ENCODE measurements at regions not wholly inside any gene's neighbourhood (a gene's known extent, or its start where the extent isn't known, plus 50 kb on each side); places are given as distances from the start of the nearest gene placed in this dataset.

- DNase-seq (ENCODE audit: insufficient read length, low spot score) (no peak), FAIRE-seq (no peak)
These were observed 162.1 kb downstream of the C3orf38 start for GRCh38 chr3:88311826-88312225.

GRCh38 chr3:88312256-88312655 lies 162.5 kb downstream of the C3orf38 start:
- no peak for DNase-seq (ENCODE audit: insufficient read length, low spot score)
- no peak for FAIRE-seq
- TF ChIP-seq POLR2A (IDR thresholded peaks at IDR 0.05; ENCODE audit: low read depth, low read length), result no peak

More at GRCh38 chr3:88311826-88312225, 162.1 kb downstream of the C3orf38 start:
- no peak for TF ChIP-seq POLR2A (IDR thresholded peaks at IDR 0.05; ENCODE audit: low read depth, low read length)

- no peak for FAIRE-seq
These were observed 168.3 kb downstream of the C3orf38 start for GRCh38 chr3:88318067-88318466.

GRCh38 chr3:88321363-88322050 lies 171.7 kb downstream of the C3orf38 start:
- no peak for TF ChIP-seq POLR2A (IDR thresholded peaks at IDR 0.05; ENCODE audit: low read depth, low read length)
- DNase-seq (ENCODE audit: insufficient read length, low spot score), result no peak

More at GRCh38 chr3:88318067-88318466, 168.3 kb downstream of the C3orf38 start:
- no peak for TF ChIP-seq POLR2A (IDR thresholded peaks at IDR 0.05; ENCODE audit: low read depth, low read length)
- no peak for DNase-seq (ENCODE audit: insufficient read length, low spot score)

GRCh38 chr3:88324788-88325187 lies 175.0 kb downstream of the C3orf38 start:
- DNase-seq (ENCODE audit: insufficient read length, low spot score) (no peak), FAIRE-seq (no peak)
- no peak for TF ChIP-seq POLR2A (IDR thresholded peaks at IDR 0.05; ENCODE audit: low read depth, low read length)

More at GRCh38 chr3:88321363-88322050, 171.7 kb downstream of the C3orf38 start:
- no peak for FAIRE-seq

- DNase-seq (ENCODE audit: insufficient read length, low spot score) (no peak), FAIRE-seq (no peak)
- TF ChIP-seq POLR2A (IDR thresholded peaks at IDR 0.05; ENCODE audit: low read depth, low read length), result no peak
These were observed 184.6 kb downstream of the C3orf38 start for GRCh38 chr3:88334187-88334868.

GRCh38 chr3:88336894-88337293 lies 187.1 kb downstream of the C3orf38 start:
- TF ChIP-seq POLR2A (IDR thresholded peaks at IDR 0.05; ENCODE audit: low read depth, low read length), result no peak
- FAIRE-seq, result no peak
- no peak for DNase-seq (ENCODE audit: insufficient read length, low spot score)

- no peak for DNase-seq (ENCODE audit: insufficient read length, low spot score)
- no peak for TF ChIP-seq POLR2A (IDR thresholded peaks at IDR 0.05; ENCODE audit: low read depth, low read length)
- no peak for FAIRE-seq
These were observed 193.5 kb downstream of the C3orf38 start for GRCh38 chr3:88343264-88343663.

- FAIRE-seq, result no peak
- TF ChIP-seq POLR2A (IDR thresholded peaks at IDR 0.05; ENCODE audit: low read depth, low read length), result no peak
These were observed 196.9 kb downstream of the C3orf38 start for GRCh38 chr3:88346643-88347042.

GRCh38 chr3:88362428-88362827 lies 212.7 kb downstream of the C3orf38 start:
- DNase-seq (ENCODE audit: insufficient read length, low spot score) (no peak), FAIRE-seq (no peak)

More at GRCh38 chr3:88346643-88347042, 196.9 kb downstream of the C3orf38 start:
- DNase-seq (ENCODE audit: insufficient read length, low spot score), result no peak

GRCh38 chr3:88364926-88365325 lies 215.2 kb downstream of the C3orf38 start:
- DNase-seq (ENCODE audit: insufficient read length, low spot score) (no peak), FAIRE-seq (no peak)
- TF ChIP-seq POLR2A (IDR thresholded peaks at IDR 0.05; ENCODE audit: low read depth, low read length), result no peak

More at GRCh38 chr3:88362428-88362827, 212.7 kb downstream of the C3orf38 start:
- TF ChIP-seq POLR2A (IDR thresholded peaks at IDR 0.05; ENCODE audit: low read depth, low read length), result no peak

- no peak for TF ChIP-seq POLR2A (IDR thresholded peaks at IDR 0.05; ENCODE audit: low read depth, low read length)
- FAIRE-seq (no peak), DNase-seq (ENCODE audit: insufficient read length, low spot score) (no peak)
These were observed 219.6 kb downstream of the C3orf38 start for GRCh38 chr3:88369337-88369736.

GRCh38 chr3:88369767-88370166 lies 220.0 kb downstream of the C3orf38 start:
- DNase-seq (ENCODE audit: insufficient read length, low spot score), result no peak
- FAIRE-seq, result no peak
- no peak for TF ChIP-seq POLR2A (IDR thresholded peaks at IDR 0.05; ENCODE audit: low read depth, low read length)

- no peak for FAIRE-seq
- no peak for TF ChIP-seq POLR2A (IDR thresholded peaks at IDR 0.05; ENCODE audit: low read depth, low read length)
These were observed 235.3 kb downstream of the C3orf38 start for GRCh38 chr3:88385090-88385489.

GRCh38 chr3:88398581-88398980 lies 248.8 kb downstream of the C3orf38 start:
- no peak for TF ChIP-seq POLR2A (IDR thresholded peaks at IDR 0.05; ENCODE audit: low read depth, low read length)
- FAIRE-seq (no peak), DNase-seq (ENCODE audit: insufficient read length, low spot score) (no peak)

More at GRCh38 chr3:88385090-88385489, 235.3 kb downstream of the C3orf38 start:
- no peak for DNase-seq (ENCODE audit: insufficient read length, low spot score)
